AG04450 (cell line): ENCODE measurements at regions not wholly inside any gene's neighbourhood (a gene's known extent, or its start where the extent isn't known, plus 50 kb on each side); places are given as distances from the start of the nearest gene placed in this dataset.

ENCODE experiments used
- CTCF ChIA-PET: fragments of 300-600, 350-600 bp; formaldehyde crosslinking; extraction: SDS; loops from one replicate; lab custom pipeline; 2022; ENCODE audit warnings: antibody characterized with exemption, inconsistent platforms; lab: Charles Lee
- POLR2A ChIA-PET: fragments of 350-600 bp; formaldehyde crosslinking; extraction: SDS; loops from one replicate; lab custom pipeline; 2021; ENCODE audit warnings: antibody characterized with exemption, inconsistent platforms; lab: Yijun Ruan, JAX
- DNase-seq: peaks from one replicate; pipeline ENCODE4 v3.0.0-alpha.2; 2011; ENCODE audit warnings: low read depth, low spot score
- H3K27ac ChIP-seq: one replicate; pipeline ENCODE4 v1.5.1; 2012; ENCODE audit warnings: low read depth, low read length, control low read depth
- H3K27me3 ChIP-seq: one replicate; pipeline ENCODE4 v1.6.0; 2012; ENCODE audit warnings: low read length; ENCODE audit not compliant: control insufficient read depth, insufficient read depth
- H3K4me3 ChIP-seq: 2 replicates; pipeline ENCODE4 v1.5.1; 2011; ENCODE audit warnings: mild to moderate bottlenecking, low read depth, low read length, control low read depth
- H3K9me3 ChIP-seq: 2 replicates; pipeline ENCODE4 v1.5.1; 2012; ENCODE audit warnings: low read length; ENCODE audit not compliant: control insufficient read depth, insufficient read depth
- TF ChIP-seq, protein P1 (sequence below): IDR thresholded peaks from 2 replicates; pipeline ENCODE4 v1.5.1; 2011; ENCODE audit warnings: low read depth, low read length, control low read depth, inconsistent platforms

DNA sequence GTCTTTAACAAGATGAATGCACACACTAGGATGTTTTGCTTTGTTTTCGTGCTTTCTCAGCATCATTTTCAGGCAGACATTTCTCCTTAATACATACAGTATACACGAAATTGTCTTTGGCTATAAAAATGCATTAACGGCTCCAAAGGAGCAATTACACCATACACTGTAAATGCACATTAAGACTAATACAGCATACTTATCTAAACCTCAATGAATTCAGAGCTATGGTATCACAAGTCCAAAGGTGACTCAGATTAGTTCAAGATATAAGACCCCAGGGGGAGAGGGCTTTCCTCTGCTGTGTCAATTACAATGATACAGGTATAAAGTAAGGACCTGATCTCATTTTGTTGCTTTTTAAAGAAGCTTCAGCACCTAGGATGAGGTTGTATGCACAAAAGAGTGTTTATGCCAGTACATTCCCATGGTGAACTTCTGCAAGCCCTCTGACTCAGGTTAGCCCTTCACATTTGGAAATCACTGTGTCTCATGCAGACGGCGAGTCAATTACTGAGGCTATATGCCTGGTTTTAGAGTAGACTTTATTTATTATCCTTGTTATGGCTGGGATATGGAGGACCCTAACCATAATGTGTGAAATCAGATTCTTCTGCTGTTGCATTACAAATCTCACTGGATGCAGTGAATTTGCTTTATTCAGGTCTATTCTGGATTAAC, 233.3 kb downstream of the ZNF608 start:
- Histone ChIP-seq H3K4me3 (no peak overlapping the region), H3K9me3 (no peaks in the 10 kb centered on the region), H3K27me3 (no peaks in the 10 kb centered on the region), H3K27ac (no peak overlapping the region)
- POLR2A ChIA-PET: no interaction called here
- CTCF ChIA-PET: no interaction called here
- TF ChIP-seq, protein P1, sequence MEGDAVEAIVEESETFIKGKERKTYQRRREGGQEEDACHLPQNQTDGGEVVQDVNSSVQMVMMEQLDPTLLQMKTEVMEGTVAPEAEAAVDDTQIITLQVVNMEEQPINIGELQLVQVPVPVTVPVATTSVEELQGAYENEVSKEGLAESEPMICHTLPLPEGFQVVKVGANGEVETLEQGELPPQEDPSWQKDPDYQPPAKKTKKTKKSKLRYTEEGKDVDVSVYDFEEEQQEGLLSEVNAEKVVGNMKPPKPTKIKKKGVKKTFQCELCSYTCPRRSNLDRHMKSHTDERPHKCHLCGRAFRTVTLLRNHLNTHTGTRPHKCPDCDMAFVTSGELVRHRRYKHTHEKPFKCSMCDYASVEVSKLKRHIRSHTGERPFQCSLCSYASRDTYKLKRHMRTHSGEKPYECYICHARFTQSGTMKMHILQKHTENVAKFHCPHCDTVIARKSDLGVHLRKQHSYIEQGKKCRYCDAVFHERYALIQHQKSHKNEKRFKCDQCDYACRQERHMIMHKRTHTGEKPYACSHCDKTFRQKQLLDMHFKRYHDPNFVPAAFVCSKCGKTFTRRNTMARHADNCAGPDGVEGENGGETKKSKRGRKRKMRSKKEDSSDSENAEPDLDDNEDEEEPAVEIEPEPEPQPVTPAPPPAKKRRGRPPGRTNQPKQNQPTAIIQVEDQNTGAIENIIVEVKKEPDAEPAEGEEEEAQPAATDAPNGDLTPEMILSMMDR: no peak
- DNase-seq: no peak

DNA sequence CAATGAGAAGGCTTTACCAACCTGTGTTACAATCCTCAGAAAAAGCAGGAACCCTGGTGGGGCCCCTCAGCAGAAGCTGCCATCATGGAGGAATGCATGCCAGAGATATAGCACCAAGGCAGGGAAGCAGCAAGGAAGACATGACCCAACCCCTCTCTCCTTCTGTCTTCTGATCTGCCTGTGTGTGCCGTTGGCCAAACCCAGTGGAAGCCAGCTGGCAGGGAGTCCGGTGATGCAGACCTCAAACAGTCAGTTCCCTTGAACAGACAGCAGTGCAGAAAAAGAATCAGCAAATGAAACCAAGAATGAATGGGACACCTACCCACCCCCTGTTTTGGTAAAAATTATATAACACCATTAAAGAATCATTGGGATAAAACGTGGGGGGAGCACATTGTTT, 234.2 kb downstream of the ZNF608 start:
- Histone ChIP-seq H3K9me3 (no peaks in the 10 kb centered on the region), H3K4me3 (no peak overlapping the region), H3K27ac (no peak overlapping the region), H3K27me3 (no peaks in the 10 kb centered on the region)
- ChIA-PET CTCF (no interaction called here), POLR2A (no interaction called here)
- no peak for DNase-seq
- TF ChIP-seq, protein P1: no peak

DNA sequence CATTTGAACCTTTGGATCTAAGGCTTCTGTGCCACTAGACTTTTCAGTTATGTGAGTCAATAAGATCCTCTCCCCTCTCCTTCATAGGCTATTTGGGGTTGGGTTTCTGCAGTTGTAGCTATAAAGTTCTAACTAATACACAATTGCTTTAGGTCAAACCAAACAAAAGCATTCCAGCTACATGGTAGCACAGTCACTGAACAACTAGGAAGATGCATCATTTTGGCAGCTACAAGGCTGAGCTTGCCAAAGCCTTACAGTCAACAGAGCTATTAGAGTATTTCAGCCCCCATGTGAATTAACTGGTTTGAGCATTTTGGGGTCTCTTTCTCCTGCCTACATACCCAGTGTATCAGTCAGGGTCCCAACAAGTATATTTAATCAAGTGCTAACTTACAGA, 234.6 kb downstream of the ZNF608 start:
- no peak overlapping the region for H3K4me3 ChIP-seq
- TF ChIP-seq, protein P1: no peak
- no peaks in the 10 kb centered on the region for H3K27me3 ChIP-seq
- POLR2A ChIA-PET: no interaction called here
- H3K9me3 ChIP-seq: no peaks in the 10 kb centered on the region
- CTCF ChIA-PET: no interaction called here
- peak; percentile 10 for DNase-seq
- H3K27ac ChIP-seq: no peak overlapping the region

DNA sequence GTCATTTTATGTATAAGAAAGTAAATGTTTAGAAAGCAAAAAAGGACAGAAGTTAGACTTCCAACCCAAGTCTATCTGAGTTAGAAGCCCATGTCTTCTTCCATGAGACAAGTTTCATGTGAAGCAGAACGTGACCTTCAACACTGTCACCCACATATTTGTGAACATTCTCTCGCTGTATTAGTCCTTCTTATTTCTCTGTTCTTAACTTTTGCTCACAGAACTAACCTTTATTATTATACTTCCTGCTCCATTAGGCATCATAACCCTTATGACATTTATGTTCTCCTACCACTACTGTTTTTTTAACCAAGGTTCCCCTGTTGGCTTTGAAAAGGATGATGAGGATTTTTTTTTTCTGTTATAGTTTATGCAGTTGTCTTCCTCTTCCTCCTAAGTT, 238.8 kb downstream of the ZNF608 start:
- DNase-seq: no peak
- CTCF ChIA-PET: no interaction called here
- no peak overlapping the region for H3K4me3 ChIP-seq
- TF ChIP-seq, protein P1: no peak
- H3K27me3 ChIP-seq: no peaks in the 10 kb centered on the region
- H3K27ac ChIP-seq: no peak overlapping the region
- POLR2A ChIA-PET: no interaction called here
- no peaks in the 10 kb centered on the region for H3K9me3 ChIP-seq

DNA sequence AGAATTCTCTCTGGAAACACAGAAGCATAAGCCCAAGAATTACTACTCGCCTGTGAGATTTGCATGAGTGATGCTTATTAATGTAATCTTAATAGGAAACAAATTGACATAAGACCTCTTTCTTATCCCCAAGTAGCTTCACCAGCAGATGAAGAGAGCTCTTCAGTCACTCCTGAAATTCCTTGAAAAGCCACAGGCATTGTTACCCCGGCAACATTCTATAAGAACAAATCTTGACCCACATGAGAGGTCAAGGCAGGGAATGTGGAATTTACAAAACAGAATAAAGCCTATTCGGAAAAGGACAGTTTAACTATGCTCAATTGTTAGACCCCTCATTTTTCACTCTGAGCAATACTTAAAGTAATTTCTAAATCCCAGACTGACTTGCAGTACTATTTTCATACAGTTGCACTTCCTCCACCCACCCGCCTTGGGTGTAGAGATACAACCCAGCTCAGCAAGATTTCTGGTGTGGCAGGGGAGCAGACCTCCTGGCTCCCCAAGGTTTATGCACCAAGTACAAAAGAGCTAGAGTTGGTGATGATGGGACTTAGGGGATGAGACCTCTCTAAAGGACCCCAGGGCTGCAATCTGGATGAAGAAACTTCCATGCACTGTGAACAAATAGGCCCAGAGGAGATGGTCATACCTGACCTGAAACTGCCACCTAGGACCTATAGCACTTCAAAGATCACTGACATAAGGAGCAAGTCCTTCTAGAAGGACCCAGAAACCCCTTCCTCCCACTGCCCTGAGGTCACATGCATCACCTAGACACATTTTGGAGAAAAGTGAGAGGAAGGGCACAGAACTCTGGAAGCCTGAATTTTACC, 242.1 kb downstream of the ZNF608 start:
- H3K9me3 ChIP-seq: no peaks in the 10 kb centered on the region
- ChIA-PET POLR2A (no interaction called here), CTCF (interaction anchor here (1.3 kb wide), 1 partner anchor 10 kb away, joined by 3 read pairs; no protein-coding TSS in a partner anchor)
- TF ChIP-seq, protein P1: no peak
- DNase-seq: no peak
- no peaks in the 10 kb centered on the region for H3K27me3 ChIP-seq
- H3K27ac ChIP-seq: no peak overlapping the region
- H3K4me3 ChIP-seq: no peak overlapping the region
